Sigmoid colon (tissue), 4 donors: ENCODE measurements at regions not wholly inside any gene's neighbourhood (a gene's known extent, or its start where the extent isn't known, plus 50 kb on each side); places are given as distances from the start of the nearest gene placed in this dataset.

ENCODE experiments used
- POLR2AphosphoS5 ChIP-seq, 4 donors: sonication (generic); formaldehyde crosslinking; IDR thresholded peaks; one replicate each; pipeline ENCODE4 v1.6.1; 2017; ENCODE audit warnings: antibody characterized with exemption in 4 of 4
- TF ChIP-seq, protein P1 (sequence below), 4 experiments: fragments of 450-650 bp in 3 of 4; fragments of 200-600 bp in 1 of 4; IDR thresholded peaks; one replicate each; pipeline ENCODE4 v1.5.1; 2016 to 2019; ENCODE audit warnings: antibody characterized with exemption in 4 of 4, mild to moderate bottlenecking in 3 of 4, moderate library complexity in 2 of 4

DNA sequence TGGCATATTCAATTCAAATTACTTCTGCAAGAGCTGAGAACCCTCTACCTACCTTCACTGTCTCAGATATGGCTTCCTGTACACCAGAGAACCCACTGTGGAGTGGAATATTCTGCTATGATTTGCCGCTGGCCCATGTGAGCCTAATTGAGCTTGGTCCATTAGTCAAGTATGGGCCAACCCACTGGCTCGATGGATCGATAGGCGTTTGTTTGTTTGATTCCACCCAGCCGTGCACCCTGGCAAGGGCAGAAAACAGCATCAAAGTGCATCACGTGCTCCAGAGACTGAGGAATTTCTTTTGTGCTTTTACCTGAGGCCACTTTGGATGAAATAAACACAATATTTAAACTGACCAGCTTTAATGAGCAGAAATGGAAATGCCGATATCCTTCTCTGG lies 426.3 kb downstream of the AACS start:
- TF ChIP-seq, protein P1, sequence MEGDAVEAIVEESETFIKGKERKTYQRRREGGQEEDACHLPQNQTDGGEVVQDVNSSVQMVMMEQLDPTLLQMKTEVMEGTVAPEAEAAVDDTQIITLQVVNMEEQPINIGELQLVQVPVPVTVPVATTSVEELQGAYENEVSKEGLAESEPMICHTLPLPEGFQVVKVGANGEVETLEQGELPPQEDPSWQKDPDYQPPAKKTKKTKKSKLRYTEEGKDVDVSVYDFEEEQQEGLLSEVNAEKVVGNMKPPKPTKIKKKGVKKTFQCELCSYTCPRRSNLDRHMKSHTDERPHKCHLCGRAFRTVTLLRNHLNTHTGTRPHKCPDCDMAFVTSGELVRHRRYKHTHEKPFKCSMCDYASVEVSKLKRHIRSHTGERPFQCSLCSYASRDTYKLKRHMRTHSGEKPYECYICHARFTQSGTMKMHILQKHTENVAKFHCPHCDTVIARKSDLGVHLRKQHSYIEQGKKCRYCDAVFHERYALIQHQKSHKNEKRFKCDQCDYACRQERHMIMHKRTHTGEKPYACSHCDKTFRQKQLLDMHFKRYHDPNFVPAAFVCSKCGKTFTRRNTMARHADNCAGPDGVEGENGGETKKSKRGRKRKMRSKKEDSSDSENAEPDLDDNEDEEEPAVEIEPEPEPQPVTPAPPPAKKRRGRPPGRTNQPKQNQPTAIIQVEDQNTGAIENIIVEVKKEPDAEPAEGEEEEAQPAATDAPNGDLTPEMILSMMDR (IDR thresholded peaks at IDR 0.05) = no peak
- no peak for TF ChIP-seq POLR2AphosphoS5 (IDR thresholded peaks at IDR 0.05)
